Naive B cell (primary cell): ENCODE measurements at regions not wholly inside any gene's neighbourhood (a gene's known extent, or its start where the extent isn't known, plus 50 kb on each side); places are given as distances from the start of the nearest gene placed in this dataset.

Source experiments
- ATAC-seq, 2 donors: fragments of 150-1000 bp; cut with Tn5 transposase; 2 replicates each; pipeline ENCODE4 v1.10.0; 2021; ENCODE audit warnings: low read depth in 2 of 2, mild to moderate bottlenecking in 2 of 2, moderate library complexity in 2 of 2
- DNase-seq: peaks from one replicate; pipeline ENCODE4 v3.0.0; 2022
- H3K27ac Mint-ChIP-seq, 6 donors: one replicate each; pipeline ENCODE4 v1.8.0; 2020 to 2022; ENCODE audit warnings: mild to moderate bottlenecking in 6 of 6, mixed read lengths in 6 of 6, moderate library complexity in 5 of 6, inconsistent platforms in 2 of 6
- H3K27me3 Mint-ChIP-seq, 3 donors: one replicate each; pipeline ENCODE4 v1.8.0; 2021 to 2022; ENCODE audit warnings: mixed read lengths in 3 of 3, mild to moderate bottlenecking in 1 of 3
- H3K36me3 Mint-ChIP-seq, 2 donors: one replicate each; pipeline ENCODE4 v1.8.0; 2020 to 2022; ENCODE audit warnings: mixed read lengths in 2 of 2, inconsistent platforms in 1 of 2, mild to moderate bottlenecking in 1 of 2
- H3K4me1 Mint-ChIP-seq, 3 donors: one replicate each; pipeline ENCODE4 v1.8.0; 2020 to 2022; ENCODE audit warnings: mixed read lengths in 3 of 3, inconsistent platforms in 1 of 3, mild to moderate bottlenecking in 1 of 3, moderate library complexity in 1 of 3
- H3K4me3 Mint-ChIP-seq, 8 donors: one replicate each; pipeline ENCODE4 v1.8.0; 2020 to 2022; ENCODE audit warnings: mild to moderate bottlenecking in 8 of 8, mixed read lengths in 8 of 8, moderate library complexity in 8 of 8, inconsistent platforms in 2 of 8
- H3K9me3 Mint-ChIP-seq, 7 donors: one replicate each; pipeline ENCODE4 v1.8.0; 2020 to 2022; ENCODE audit warnings: mixed read lengths in 7 of 7, mild to moderate bottlenecking in 5 of 7, inconsistent platforms in 2 of 7, moderate library complexity in 1 of 7

GRCh38 chr4:59222221-59222620, 1977.9 kb upstream of the ADGRL3 start:
- no peak for DNase-seq
- H3K4me1 Mint-ChIP-seq, result no peaks in the 10 kb centered on the region

GRCh38 chr4:59223292-59223941, 1976.7 kb upstream of the ADGRL3 start:
- Mint-ChIP-seq H3K27me3 (no peaks in the 10 kb centered on the region), H3K36me3 (no peaks in the 10 kb centered on the region), H3K4me3 (no peak overlapping the region), H3K4me1 (no peaks in the 10 kb centered on the region), H3K27ac (no peak overlapping the region), H3K9me3 (peaks cover 0 to 5% (median 0%) of the 10 kb centered on the region in 7 donors)
- DNase-seq, result no peak
- ATAC-seq, result no peak

More at GRCh38 chr4:59222221-59222620, 1977.9 kb upstream of the ADGRL3 start:
- Mint-ChIP-seq H3K4me3 (no peak overlapping the region), H3K9me3 (peaks cover 0 to 5% (median 0%) of the 10 kb centered on the region in 7 donors), H3K27ac (no peak overlapping the region), H3K36me3 (no peaks in the 10 kb centered on the region), H3K27me3 (no peaks in the 10 kb centered on the region)
- ATAC-seq, result no peak

GRCh38 chr4:59238212-59238611, 1961.9 kb upstream of the ADGRL3 start:
- Mint-ChIP-seq H3K27me3 (no peaks in the 10 kb centered on the region), H3K36me3 (no peaks in the 10 kb centered on the region), H3K4me1 (no peaks in the 10 kb centered on the region), H3K9me3 (peaks cover 0 to 7% (median 1%) of the 10 kb centered on the region in 7 donors), H3K4me3 (no peak overlapping the region), H3K27ac (no peak overlapping the region)
- DNase-seq (no peak), ATAC-seq (no peak)

GRCh38 chr4:59240011-59240410, 1960.1 kb upstream of the ADGRL3 start:
- H3K27me3 Mint-ChIP-seq, result no peaks in the 10 kb centered on the region
- H3K36me3 Mint-ChIP-seq, result no peaks in the 10 kb centered on the region
- ATAC-seq (no peak), DNase-seq (no peak)
- H3K9me3 Mint-ChIP-seq, result peaks cover 0 to 7% (median 2%) of the 10 kb centered on the region in 7 donors
- no peak overlapping the region for H3K27ac Mint-ChIP-seq
- H3K4me1 Mint-ChIP-seq, result no peaks in the 10 kb centered on the region
- H3K4me3 Mint-ChIP-seq, result no peak overlapping the region

GRCh38 chr4:59243038-59243437, 1957.1 kb upstream of the ADGRL3 start:
- ATAC-seq, result no peak
- H3K4me1 Mint-ChIP-seq, result no peaks in the 10 kb centered on the region

GRCh38 chr4:59247032-59247431, 1953.1 kb upstream of the ADGRL3 start:
- DNase-seq, result no peak

More at GRCh38 chr4:59243038-59243437, 1957.1 kb upstream of the ADGRL3 start:
- no peaks in the 10 kb centered on the region for H3K36me3 Mint-ChIP-seq
- peaks cover 0 to 4% (median 2%) of the 10 kb centered on the region in 7 donors for H3K9me3 Mint-ChIP-seq
- DNase-seq, result no peak
- no peak overlapping the region for H3K27ac Mint-ChIP-seq
- H3K4me3 Mint-ChIP-seq, result no peak overlapping the region
- no peaks in the 10 kb centered on the region for H3K27me3 Mint-ChIP-seq

GRCh38 chr4:59248313-59248712, 1951.8 kb upstream of the ADGRL3 start:
- Mint-ChIP-seq H3K4me3 (no peak overlapping the region), H3K36me3 (no peaks in the 10 kb centered on the region), H3K4me1 (no peaks in the 10 kb centered on the region), H3K27me3 (no peaks in the 10 kb centered on the region), H3K9me3 (no peaks in the 10 kb centered on the region), H3K27ac (no peak overlapping the region)
- no peak for DNase-seq
- no peak for ATAC-seq

More at GRCh38 chr4:59247032-59247431, 1953.1 kb upstream of the ADGRL3 start:
- no peaks in the 10 kb centered on the region for H3K27me3 Mint-ChIP-seq
- H3K4me3 Mint-ChIP-seq, result no peak overlapping the region
- H3K4me1 Mint-ChIP-seq, result no peaks in the 10 kb centered on the region
- no peak overlapping the region for H3K27ac Mint-ChIP-seq
- H3K36me3 Mint-ChIP-seq, result no peaks in the 10 kb centered on the region
- ATAC-seq, result no peak
- H3K9me3 Mint-ChIP-seq, result peaks cover 0 to 4% (median 0%) of the 10 kb centered on the region in 7 donors

- DNase-seq (no peak), ATAC-seq (no peak)
- H3K27me3 Mint-ChIP-seq, result no peaks in the 10 kb centered on the region
- no peak overlapping the region for H3K4me3 Mint-ChIP-seq
- H3K36me3 Mint-ChIP-seq, result no peaks in the 10 kb centered on the region
- H3K9me3 Mint-ChIP-seq, result peaks cover 0 to 3% (median 0%) of the 10 kb centered on the region in 7 donors
- H3K27ac Mint-ChIP-seq, result no peak overlapping the region
- H3K4me1 Mint-ChIP-seq, result no peaks in the 10 kb centered on the region
Measured at GRCh38 chr4:59249110-59249509, 1951.0 kb upstream of the ADGRL3 start.

GRCh38 chr4:59258002-59258401, 1942.1 kb upstream of the ADGRL3 start:
- Mint-ChIP-seq H3K36me3 (no peaks in the 10 kb centered on the region), H3K27ac (no peak overlapping the region), H3K4me1 (no peaks in the 10 kb centered on the region), H3K4me3 (no peak overlapping the region), H3K9me3 (peaks cover 0 to 3% (median 0%) of the 10 kb centered on the region in 7 donors), H3K27me3 (no peaks in the 10 kb centered on the region)
- ATAC-seq, result no peak
- no peak for DNase-seq

- ATAC-seq, result no peak
- Mint-ChIP-seq H3K4me1 (no peaks in the 10 kb centered on the region), H3K4me3 (no peak overlapping the region), H3K27ac (no peak overlapping the region), H3K9me3 (peaks cover 0 to 9% (median 3%) of the 10 kb centered on the region in 7 donors), H3K27me3 (no peaks in the 10 kb centered on the region), H3K36me3 (no peaks in the 10 kb centered on the region)
- DNase-seq, result no peak
Measured at GRCh38 chr4:59307609-59308008, 1892.5 kb upstream of the ADGRL3 start.

- Mint-ChIP-seq H3K9me3 (peaks cover 0 to 7% (median 0%) of the 10 kb centered on the region in 7 donors), H3K27me3 (no peaks in the 10 kb centered on the region), H3K4me3 (no peak overlapping the region), H3K36me3 (no peaks in the 10 kb centered on the region), H3K4me1 (no peaks in the 10 kb centered on the region), H3K27ac (no peak overlapping the region)
- DNase-seq, result no peak
- ATAC-seq, result no peak
Measured at GRCh38 chr4:59314637-59315036, 1885.5 kb upstream of the ADGRL3 start.

GRCh38 chr4:59339631-59340030, 1860.5 kb upstream of the ADGRL3 start:
- H3K27ac Mint-ChIP-seq, result no peak overlapping the region
- no peaks in the 10 kb centered on the region for H3K27me3 Mint-ChIP-seq
- no peaks in the 10 kb centered on the region for H3K4me1 Mint-ChIP-seq
- DNase-seq, result no peak
- no peaks in the 10 kb centered on the region for H3K36me3 Mint-ChIP-seq
- H3K4me3 Mint-ChIP-seq, result no peak overlapping the region
- no peak for ATAC-seq
- peaks cover 0 to 4% (median 0%) of the 10 kb centered on the region in 7 donors for H3K9me3 Mint-ChIP-seq

GRCh38 chr4:59341506-59341905, 1858.6 kb upstream of the ADGRL3 start:
- Mint-ChIP-seq H3K4me1 (no peaks in the 10 kb centered on the region), H3K27me3 (no peaks in the 10 kb centered on the region), H3K27ac (no peak overlapping the region), H3K36me3 (no peaks in the 10 kb centered on the region), H3K4me3 (no peak overlapping the region), H3K9me3 (peaks cover 0 to 8% (median 0%) of the 10 kb centered on the region in 7 donors)
- no peak for ATAC-seq
- DNase-seq, result no peak

- H3K4me3 Mint-ChIP-seq, result no peak overlapping the region
- no peaks in the 10 kb centered on the region for H3K27me3 Mint-ChIP-seq
- no peaks in the 10 kb centered on the region for H3K36me3 Mint-ChIP-seq
- H3K27ac Mint-ChIP-seq, result no peak overlapping the region
- no peaks in the 10 kb centered on the region for H3K4me1 Mint-ChIP-seq
- DNase-seq (no peak), ATAC-seq (no peak)
- peaks cover 0 to 4% (median 1%) of the 10 kb centered on the region in 7 donors for H3K9me3 Mint-ChIP-seq
Measured at GRCh38 chr4:59348949-59349348, 1851.2 kb upstream of the ADGRL3 start.
